ACHN (cell line): ENCODE measurements at regions not wholly inside any gene's neighbourhood (a gene's known extent, or its start where the extent isn't known, plus 50 kb on each side); places are given as distances from the start of the nearest gene placed in this dataset.

Experiments
- DNase-seq: peaks from one replicate; pipeline ENCODE4 v3.0.0-alpha.2; 2015
- in situ Hi-C: cut with HindIII; loops from 2 replicates; pipeline ENCODE4 v1.10.0; 2017; ENCODE audit warnings: low sequenced_read_pairs, low pct_ligation_motif_present, low pct_unique_long_range_greater_than_20kb

- in situ Hi-C loops, result no loop called here
- DNase-seq, result no peak
These were observed 493.8 kb downstream of the SHQ1 start for GRCh38 chr3:72354486-72354885.

GRCh38 chr3:72353236-72354128 lies 494.8 kb downstream of the SHQ1 start:
- in situ Hi-C loops, result no loop called here
- DNase-seq, result no peak

- no peak for DNase-seq
These were observed 496.1 kb downstream of the SHQ1 start for GRCh38 chr3:72352176-72352575.

DNA sequence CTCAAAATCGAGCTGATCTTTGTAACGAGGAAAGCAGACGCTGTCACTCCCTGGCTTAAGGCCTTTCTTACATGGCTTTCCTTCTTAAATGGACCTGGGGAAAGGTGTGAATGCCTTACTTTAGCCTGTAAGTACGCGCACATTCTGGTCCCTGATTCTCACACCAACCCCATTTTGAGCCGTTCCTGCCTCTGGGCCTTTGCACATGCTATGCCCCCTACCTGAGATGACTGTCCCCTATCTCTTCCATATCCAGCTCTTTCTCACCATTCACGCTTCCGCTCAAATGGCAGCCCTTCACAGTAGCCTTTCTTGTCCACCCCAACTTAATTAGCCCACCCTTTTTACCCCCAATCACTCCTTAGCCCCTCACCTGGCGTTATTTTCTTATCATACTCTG lies 496.7 kb downstream of the SHQ1 start:
- DNase-seq, result no peak
- in situ Hi-C loops, result no loop called here

More at GRCh38 chr3:72352176-72352575, 496.1 kb downstream of the SHQ1 start:
- in situ Hi-C loops, result no loop called here

GRCh38 chr3:72350761-72351505 lies 497.3 kb downstream of the SHQ1 start:
- DNase-seq, result no peak
- in situ Hi-C loops, result no loop called here

DNA sequence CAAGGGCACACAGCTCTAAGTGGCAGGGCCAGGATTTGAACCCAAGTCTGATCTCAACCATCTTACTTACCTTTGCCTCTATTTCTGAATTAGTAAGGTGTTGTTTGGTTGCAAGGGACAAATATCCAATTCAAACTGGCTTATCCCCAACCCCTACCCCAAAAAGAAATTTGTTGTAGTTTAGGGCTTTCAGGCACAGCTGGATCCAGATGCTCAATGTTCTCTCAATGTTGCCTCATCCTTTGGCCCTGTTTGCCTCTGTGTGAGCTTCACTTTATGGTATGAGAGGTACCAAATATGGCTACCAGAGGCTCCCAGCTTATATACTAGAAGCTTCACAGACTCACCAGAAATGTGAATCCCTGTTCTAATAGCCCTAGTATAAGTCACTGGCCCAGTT lies 499.9 kb downstream of the SHQ1 start:
- in situ Hi-C loops, result no loop called here
- no peak for DNase-seq

DNA sequence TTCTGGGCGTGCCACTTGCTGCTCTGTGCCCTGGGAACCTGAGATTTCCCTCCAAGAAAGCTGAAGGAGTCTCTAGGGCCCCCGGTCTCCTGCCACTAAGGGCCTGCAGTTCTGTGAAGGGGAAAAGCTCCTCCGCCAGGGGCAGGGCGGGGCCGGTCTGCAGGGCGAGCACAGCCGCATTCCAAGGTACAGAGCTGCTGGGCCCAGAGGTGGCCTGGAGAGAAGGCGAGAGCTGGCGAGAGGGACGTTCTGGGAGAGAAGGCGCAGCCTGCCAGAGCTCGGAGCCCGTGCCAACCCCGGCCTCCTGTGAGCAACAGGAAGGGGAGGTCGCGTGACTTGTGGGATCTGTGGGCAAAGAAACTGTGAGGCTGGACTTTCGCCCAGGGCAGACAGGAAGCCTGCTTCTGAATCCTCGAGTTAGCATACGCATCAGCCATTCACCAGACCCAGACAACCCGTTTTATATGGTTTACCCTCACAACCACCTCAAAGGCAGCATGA lies 500.4 kb downstream of the SHQ1 start:
- DNase-seq, result no peak
- in situ Hi-C loops, result no loop called here

DNA sequence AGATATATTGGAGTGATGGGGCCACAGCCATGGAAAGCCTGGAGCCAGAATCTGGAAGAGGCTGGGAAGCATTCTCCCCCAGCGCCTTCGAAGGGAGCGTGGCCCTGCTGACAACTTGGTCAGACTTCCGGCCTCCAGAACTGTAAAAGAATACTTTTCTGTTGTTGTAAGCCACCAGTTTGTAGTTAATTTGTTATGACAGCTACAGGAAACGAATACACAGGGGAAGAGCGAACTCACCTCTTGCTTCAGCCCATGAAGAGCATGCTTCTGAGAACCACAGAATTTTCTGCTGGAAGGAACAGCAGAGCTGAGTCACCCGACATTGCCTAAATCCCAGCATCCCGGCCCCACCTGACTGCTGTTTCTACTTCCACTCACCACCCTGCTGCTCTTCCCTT lies 501.7 kb downstream of the SHQ1 start:
- in situ Hi-C loops, result no loop called here
- peak; percentile 8 for DNase-seq

- DNase-seq, result no peak
- in situ Hi-C loops, result no loop called here
These were observed 502.3 kb downstream of the SHQ1 start for GRCh38 chr3:72345980-72346379.

DNA sequence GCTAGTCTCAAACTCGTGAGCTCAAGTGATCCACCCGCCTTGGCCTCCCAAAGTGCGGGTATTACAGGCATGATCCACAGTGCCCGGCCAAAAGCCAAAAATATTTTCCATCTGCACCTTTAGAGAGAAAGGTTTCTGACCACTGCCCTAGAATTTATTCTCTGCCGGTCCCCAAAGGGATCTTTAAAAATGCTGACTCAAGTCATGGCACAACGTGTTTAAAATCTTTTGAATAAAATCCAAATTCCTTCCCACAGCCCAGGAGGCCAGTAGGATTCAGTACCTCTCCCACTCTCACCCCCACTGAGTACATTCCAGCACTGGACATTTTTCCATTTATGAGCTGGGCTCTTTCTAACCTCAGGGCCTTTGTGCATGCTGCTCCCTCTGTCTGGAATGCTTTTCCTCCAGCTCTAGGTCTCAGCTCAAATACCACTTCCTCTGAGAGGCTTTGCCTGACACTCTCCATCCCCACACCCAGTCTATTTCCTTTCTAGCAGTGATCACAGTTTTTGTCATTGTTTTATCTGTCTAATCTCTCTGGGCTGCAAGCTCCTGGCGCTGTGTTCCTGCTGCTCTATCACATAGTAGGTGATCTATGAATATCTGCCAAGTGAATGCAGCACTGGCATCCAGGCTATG lies 502.9 kb downstream of the SHQ1 start:
- no peak for DNase-seq
- in situ Hi-C loops, result no loop called here

GRCh38 chr3:72344647-72345046 lies 503.6 kb downstream of the SHQ1 start:
- DNase-seq, result no peak
- in situ Hi-C loops, result no loop called here

DNA sequence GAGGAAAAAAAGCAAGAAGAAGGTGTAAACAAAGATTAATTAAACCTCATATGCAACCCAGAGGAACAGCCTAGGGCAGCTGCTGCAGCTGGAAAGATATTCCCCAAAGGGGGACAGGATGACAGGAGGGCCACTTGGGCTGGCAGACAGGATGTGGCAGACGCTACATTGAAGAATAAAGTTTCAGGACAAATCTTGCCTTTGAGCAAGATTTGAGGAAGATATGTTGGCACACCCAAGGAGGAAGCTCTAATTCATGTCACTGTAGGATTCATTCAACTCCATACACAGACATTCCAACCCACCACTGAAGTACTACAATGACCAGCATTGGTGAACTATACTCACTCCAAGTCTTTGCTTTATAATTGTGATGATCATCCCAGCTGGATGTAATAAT lies 504.0 kb downstream of the SHQ1 start:
- no peak for DNase-seq
- in situ Hi-C loops, result no loop called here

- DNase-seq, result no peak
- in situ Hi-C loops, result no loop called here
These were observed 505.2 kb downstream of the SHQ1 start for GRCh38 chr3:72343078-72343477.

- in situ Hi-C loops, result no loop called here
- DNase-seq, result no peak
These were observed 505.8 kb downstream of the SHQ1 start for GRCh38 chr3:72342450-72342849.

DNA sequence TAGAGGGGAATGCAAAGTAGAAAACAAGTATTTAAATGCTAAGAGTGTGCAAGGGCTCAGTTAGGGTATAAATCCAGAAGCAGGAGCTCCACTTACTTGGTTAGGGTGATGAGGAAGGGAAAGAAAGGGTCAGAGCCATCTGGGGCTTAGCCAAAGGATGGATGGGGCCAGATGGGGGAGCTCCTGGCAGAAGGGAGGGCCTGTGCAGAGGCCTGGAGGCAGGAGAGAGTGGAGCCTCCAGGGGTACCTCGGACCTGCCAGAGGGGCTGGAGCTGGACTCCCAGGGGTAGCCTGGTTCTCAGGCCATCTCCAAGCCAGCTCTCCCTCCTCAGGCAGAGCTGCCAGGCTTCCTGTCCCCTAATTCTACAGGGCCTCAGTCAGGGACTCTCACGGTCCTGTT lies 506.3 kb downstream of the SHQ1 start:
- no peak for DNase-seq
- in situ Hi-C loops, result no loop called here

DNA sequence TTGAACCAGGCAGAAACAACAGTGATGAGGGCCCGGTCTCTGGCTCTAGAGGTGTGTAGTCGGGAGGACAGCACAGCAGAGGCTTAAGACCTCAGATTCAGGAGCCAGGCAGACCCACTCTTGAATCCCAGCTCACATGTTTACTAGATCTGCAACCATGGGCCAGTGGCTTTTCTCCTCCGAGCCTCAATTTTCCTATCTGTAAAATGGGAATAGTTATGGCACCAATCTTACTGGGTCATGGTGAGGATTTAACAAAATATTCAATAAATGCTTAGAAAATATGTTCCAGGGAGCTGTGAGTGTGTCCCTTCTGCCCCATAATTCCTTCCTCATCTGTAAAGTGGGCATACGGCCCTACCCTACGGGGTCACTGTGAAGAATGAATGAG lies 506.9 kb downstream of the SHQ1 start:
- DNase-seq, result no peak
- in situ Hi-C loops, result no loop called here

GRCh38 chr3:72340476-72341379 lies 507.5 kb downstream of the SHQ1 start:
- DNase-seq, result no peak
- in situ Hi-C loops, result no loop called here

DNA sequence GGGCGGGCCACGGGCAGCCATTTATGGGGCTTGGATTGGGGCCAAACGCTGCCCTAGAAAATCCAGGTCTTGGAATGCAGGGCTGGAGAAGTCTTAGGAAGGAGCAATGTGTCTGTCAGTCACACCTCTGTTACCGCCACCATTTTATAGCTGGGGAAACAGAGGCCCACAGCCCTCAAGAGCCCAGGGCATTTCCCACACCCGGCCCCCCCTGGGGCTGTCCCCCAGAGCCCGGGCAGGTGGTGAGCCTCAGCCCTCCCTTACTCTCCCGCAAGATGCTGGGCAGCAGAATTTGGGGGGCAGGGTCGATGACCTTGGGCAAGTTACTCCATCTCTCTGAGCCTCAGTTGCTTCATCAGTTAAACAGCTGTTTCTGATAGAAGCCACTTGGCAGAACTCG lies 508.2 kb downstream of the SHQ1 start:
- no peak for DNase-seq
- in situ Hi-C loops, result no loop called here
